ENCODE measurements at regions not wholly inside any gene's neighbourhood (a gene's known extent, or its start where the extent isn't known, plus 50 kb on each side); places are given as distances from the start of the nearest gene placed in this dataset.

GRCh38 chr17:65349916-65350315 is 211.5 kb downstream of the AXIN2 start:
- TF ChIP-seq CTCF (optimal IDR thresholded peaks at IDR 0.05 in 1 of 3, IDR thresholded peaks at IDR 0.05 in 1 of 3, conservative IDR thresholded peaks at IDR 0.05 in 1 of 3; ENCODE audit: extremely low read depth in 1 of 3, insufficient read depth in 2 of 3, low read length in 3 of 3), result no peak
- no peak for TF ChIP-seq EZH2 (IDR thresholded peaks at IDR 0.05; ENCODE audit: low read length)
